Fibroblast of skin of right biceps (primary cell): ENCODE measurements at regions not wholly inside any gene's neighbourhood (a gene's known extent, or its start where the extent isn't known, plus 50 kb on each side); places are given as distances from the start of the nearest gene placed in this dataset.
A peak's percentile ranks its signal among the peaks of the same experiment; 100 is the strongest.

Source experiments
- DNase-seq: peaks from one replicate; pipeline ENCODE4 v3.0.0-alpha.2; 2013

- DNase-seq = no peak
Observed at GRCh38 chr9:80294955-80295354, 723.2 kb downstream of the TLE4 start.

- no peak for DNase-seq
Observed at GRCh38 chr9:80294318-80294717, 722.6 kb downstream of the TLE4 start.

- DNase-seq = no peak
Observed at GRCh38 chr9:80292231-80292630, 720.5 kb downstream of the TLE4 start.

GRCh38 chr9:80285326-80285725 is 713.6 kb downstream of the TLE4 start:
- peak; percentile 11 for DNase-seq

- no peak for DNase-seq
Observed at GRCh38 chr9:80282766-80283165, 711.0 kb downstream of the TLE4 start.

- DNase-seq = no peak
Observed at GRCh38 chr9:80259079-80259478, 687.3 kb downstream of the TLE4 start.

- DNase-seq = no peak
Observed at GRCh38 chr9:80251778-80252177, 680.0 kb downstream of the TLE4 start.

GRCh38 chr9:80242022-80242421 is 670.3 kb downstream of the TLE4 start:
- no peak for DNase-seq

- no peak for DNase-seq
Observed at GRCh38 chr9:80235752-80236151, 664.0 kb downstream of the TLE4 start.

- no peak for DNase-seq
Observed at GRCh38 chr9:80233906-80234305, 662.1 kb downstream of the TLE4 start.

- DNase-seq = no peak
Observed at GRCh38 chr9:80233102-80233843, 661.5 kb downstream of the TLE4 start.

- DNase-seq = no peak
Observed at GRCh38 chr9:80231318-80232236, 659.8 kb downstream of the TLE4 start.

- no peak for DNase-seq
Observed at GRCh38 chr9:80223897-80224296, 652.1 kb downstream of the TLE4 start.

GRCh38 chr9:80222466-80223169 is 650.9 kb downstream of the TLE4 start:
- no peak for DNase-seq

GRCh38 chr9:80218328-80218727 is 646.6 kb downstream of the TLE4 start:
- no peak for DNase-seq

GRCh38 chr9:80213613-80214012 is 641.8 kb downstream of the TLE4 start:
- DNase-seq = no peak

GRCh38 chr9:80208696-80209095 is 636.9 kb downstream of the TLE4 start:
- DNase-seq = no peak

- peak; percentile 58 for DNase-seq
Observed at GRCh38 chr9:80204054-80204453, 632.3 kb downstream of the TLE4 start.

- DNase-seq = peak; percentile 76
Observed at GRCh38 chr9:80197661-80198060, 625.9 kb downstream of the TLE4 start.

- peak; percentile 63 for DNase-seq
Observed at GRCh38 chr9:80191108-80191507, 619.3 kb downstream of the TLE4 start.

- no peak for DNase-seq
Observed at GRCh38 chr9:80188579-80188978, 616.8 kb downstream of the TLE4 start.

GRCh38 chr9:80185112-80185738 is 613.5 kb downstream of the TLE4 start:
- DNase-seq = no peak

GRCh38 chr9:80177949-80178480 is 606.2 kb downstream of the TLE4 start:
- DNase-seq = no peak
